Medulla oblongata (tissue), 1 donor: ENCODE measurements at regions not wholly inside any gene's neighbourhood (a gene's known extent, or its start where the extent isn't known, plus 50 kb on each side); places are given as distances from the start of the nearest gene placed in this dataset.

Source experiments
- DNase-seq: peaks from one replicate; pipeline ENCODE4 v3.0.0-alpha.2; 2015; ENCODE audit errors: extremely low spot score

- DNase-seq: no peak
These were observed 329.9 kb downstream of the FOXO1 start for GRCh38 chr13:40336228-40337221.

GRCh38 chr13:40337651-40338050 is 328.8 kb downstream of the FOXO1 start:
- no peak for DNase-seq

- no peak for DNase-seq
These were observed 328.2 kb downstream of the FOXO1 start for GRCh38 chr13:40338217-40338616.

DNA sequence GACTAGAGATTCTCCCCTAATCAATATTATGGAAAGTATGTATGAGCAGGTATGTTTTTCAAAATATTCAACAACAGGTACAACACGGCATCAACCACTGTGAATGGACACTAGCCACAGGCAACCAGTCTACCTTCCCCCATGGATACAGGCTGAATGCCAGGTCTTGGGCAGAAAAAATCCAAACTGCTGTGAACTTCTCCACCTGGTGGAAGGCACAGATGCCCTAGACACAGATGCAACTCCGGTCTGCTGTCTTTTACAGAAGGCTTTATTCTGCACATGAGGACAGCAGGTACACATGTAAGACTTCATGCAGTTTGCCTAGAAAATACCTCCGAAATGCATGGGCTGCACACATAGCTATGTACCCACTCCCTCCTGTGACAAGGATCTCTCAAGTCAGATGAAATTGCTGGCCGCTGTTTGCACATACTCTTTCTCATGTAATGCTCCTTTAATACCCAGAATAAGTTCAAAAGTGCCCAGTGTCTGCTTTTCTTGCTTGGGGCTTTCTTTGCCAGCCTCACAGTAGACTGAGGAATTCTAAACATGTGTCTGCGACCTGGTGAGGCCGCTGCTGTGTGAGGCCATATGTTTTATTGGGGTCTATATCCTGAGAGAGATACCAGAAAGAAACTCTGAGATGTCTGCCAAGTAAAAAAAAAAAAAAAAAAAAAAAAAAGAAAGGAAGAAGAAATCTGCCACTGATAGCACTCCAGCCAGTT is 325.9 kb downstream of the FOXO1 start:
- DNase-seq: no peak

- DNase-seq: no peak
These were observed 325.4 kb downstream of the FOXO1 start for GRCh38 chr13:40341096-40341471.

DNA sequence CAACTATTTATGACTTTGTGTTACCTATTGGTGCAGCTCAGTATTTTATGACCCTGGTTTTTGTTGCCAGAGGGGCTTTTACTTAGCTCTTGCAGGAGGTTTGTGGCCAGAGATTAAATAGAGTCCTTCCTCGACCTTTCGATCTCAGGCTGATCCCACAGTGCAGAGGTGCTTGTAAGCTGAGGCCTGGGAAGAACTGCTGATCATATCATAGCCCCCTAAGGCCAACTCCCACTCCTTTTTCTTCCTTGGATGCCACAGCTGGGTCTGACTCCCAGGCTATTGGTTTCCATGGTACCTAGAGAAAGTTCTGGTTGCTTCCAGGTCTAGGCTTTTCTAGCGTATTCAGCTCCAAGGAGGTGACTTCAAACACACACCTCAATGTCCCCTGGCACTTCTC is 324.9 kb downstream of the FOXO1 start:
- DNase-seq: no peak

- DNase-seq: no peak
These were observed 324.0 kb downstream of the FOXO1 start for GRCh38 chr13:40342461-40342860.

DNA sequence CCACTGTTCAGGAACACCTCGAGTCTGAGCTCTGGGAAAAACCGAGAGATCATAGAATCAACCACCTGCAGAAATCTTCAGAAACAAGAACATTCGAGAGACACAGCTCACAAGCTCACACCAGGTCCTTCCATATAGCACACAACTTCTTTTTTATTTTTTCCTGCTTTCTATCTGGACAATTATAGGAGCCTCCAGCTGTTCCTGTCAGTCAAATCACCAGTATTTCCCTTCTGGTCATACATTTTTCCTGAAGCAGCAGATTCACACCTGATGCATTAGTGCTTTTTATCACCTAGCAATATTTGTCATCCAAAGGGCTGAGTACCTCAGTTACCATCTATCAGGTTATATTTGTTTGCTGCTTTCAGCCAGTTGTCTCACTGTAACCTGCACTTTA is 323.5 kb downstream of the FOXO1 start:
- no peak for DNase-seq

DNA sequence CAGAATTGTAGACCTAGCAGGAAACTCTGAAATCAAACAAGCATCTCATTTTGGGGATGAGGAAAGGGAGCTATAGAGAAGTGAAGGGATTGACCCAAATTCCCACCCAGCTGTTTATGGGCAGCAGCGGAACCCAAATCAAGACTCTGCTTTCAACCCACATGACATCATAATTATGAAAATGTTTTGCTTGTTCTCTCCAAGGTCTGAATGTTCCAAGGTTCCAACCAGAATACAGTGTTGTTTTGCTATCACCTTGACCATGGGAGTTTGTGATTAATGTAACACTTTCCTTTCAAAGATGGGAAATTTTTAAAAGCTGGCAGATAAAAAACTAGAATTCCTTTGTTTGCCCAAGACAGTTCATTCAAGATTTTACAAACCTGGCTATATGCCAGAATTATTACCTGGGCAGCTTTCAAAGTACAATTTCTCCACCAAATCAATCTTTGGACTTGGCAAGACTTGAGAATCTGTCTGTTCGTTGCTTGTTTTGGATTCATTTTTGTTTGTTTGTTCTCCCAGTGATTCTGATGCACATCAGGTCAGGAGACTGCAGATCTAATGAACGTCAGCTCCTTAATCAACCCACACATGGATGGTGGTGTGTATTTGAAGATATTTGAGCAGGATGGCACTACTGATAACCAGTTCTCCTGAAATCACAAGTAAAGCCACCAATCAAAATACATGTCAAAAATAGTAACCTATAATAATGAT is 322.7 kb downstream of the FOXO1 start:
- no peak for DNase-seq

DNA sequence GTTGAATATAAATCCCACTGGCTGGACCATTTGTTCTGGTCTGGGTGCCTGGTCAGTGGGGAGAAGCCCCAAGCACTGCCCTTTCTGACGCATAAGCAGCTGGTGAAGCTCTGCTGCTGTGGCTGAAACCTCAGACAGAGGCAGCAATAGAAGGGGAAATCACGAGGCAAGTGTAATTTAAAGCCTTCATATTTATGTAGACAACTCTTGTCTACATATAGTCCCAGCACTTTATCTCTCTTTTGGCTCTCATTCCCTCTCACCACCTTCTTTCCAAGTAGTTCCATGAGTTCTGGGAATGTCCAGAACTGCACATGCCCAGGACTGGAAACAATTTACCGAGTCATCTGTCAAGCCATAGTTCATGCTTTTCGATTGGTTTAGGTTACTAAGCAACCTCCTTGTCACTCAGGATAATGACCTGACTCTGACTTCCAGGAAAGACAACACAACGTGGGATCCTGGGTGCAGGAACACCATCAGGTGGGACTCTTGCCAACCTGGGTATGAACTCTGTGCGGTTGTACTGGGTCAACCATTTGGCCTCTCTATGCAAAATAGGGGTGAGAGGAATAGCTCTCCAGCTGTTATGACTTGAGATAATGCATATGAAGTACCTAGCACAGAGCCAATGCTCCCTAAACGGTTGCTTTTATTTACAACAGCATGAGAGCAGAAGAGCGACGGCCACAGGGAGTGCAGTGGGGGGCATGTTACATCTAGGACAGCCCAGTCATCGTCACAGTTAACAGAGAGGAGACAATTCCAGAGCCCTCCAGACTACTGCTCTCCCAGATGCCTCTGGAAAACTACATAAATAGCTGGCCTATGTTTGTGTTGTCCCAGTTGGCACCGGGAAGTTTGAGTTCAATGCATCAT is 321.9 kb downstream of the FOXO1 start:
- no peak for DNase-seq

DNA sequence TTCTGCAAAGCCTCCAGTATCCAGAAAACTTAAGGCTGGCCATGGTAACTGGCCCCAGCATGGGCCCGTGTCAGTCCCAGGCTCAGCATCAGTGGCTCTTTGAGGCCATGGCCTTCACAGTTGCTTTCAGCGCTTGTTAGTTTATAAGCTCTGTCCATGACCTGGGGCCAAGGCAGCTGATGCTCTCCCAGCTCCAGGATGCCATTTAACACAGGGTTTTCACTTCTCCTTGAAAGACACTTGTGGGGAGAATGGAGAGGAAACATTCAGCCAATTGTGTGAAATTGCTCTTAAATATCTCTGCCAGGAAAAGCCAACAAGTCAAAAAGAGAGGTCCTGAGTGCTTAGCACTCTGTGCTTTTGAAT is 321.3 kb downstream of the FOXO1 start:
- peak; percentile 66 for DNase-seq

DNA sequence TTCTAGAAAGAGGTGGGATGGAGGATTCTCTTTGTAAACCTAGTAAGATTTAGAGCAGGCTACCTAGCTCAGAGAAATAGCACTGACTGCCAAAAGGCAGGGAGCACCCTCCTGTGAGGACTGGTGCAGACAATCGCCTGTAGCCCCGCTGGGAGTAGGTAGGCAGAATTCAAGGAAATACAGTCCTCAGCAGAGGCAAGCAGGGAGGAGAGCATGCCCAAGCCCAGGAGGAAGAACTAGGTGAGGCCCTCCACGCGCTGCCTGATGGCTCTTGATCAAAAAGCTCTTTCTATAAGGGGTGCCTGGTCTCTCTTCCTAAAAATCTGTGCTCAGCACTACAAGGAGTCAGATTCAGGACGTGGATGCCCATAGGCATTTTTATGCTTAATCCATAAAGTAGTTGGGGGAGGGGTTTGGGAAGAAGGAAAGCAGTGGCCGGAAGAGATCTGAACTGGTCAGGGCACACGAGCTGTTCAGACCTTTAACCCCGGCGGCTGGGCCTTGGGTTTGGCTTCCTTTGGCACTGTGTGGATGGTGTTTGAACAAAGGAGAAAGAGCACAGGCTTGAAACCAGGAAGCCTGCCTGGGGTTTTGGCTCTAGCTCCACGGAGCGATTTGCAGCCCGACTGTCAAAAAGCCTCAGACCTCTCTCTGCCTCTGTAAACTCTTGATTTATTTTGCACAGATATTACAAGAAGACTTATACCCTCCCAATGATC is 320.6 kb downstream of the FOXO1 start:
- DNase-seq: peak; percentile 37

DNA sequence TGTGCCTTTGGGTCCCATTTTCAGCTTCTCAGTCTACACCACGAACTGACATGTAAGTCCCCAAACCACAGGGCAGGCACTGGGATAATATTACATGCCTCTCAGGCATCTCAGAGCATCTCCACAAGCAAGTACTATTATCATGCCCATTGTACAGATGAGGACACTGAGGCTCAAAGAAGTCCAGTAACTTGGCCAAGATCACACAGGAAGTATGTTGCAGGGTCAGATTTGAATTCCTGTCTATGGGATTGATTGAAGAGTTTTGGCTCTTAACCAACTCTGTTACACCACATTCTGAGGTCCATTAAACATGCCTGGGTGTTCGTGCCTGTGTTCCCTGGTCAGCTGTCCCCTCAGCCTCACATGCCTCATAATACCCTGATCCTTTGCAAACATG is 319.8 kb downstream of the FOXO1 start:
- no peak for DNase-seq

- peak; percentile 14 for DNase-seq
These were observed 318.3 kb downstream of the FOXO1 start for GRCh38 chr13:40348096-40348679.

GRCh38 chr13:40350283-40350992 is 316.0 kb downstream of the FOXO1 start:
- DNase-seq: no peak

DNA sequence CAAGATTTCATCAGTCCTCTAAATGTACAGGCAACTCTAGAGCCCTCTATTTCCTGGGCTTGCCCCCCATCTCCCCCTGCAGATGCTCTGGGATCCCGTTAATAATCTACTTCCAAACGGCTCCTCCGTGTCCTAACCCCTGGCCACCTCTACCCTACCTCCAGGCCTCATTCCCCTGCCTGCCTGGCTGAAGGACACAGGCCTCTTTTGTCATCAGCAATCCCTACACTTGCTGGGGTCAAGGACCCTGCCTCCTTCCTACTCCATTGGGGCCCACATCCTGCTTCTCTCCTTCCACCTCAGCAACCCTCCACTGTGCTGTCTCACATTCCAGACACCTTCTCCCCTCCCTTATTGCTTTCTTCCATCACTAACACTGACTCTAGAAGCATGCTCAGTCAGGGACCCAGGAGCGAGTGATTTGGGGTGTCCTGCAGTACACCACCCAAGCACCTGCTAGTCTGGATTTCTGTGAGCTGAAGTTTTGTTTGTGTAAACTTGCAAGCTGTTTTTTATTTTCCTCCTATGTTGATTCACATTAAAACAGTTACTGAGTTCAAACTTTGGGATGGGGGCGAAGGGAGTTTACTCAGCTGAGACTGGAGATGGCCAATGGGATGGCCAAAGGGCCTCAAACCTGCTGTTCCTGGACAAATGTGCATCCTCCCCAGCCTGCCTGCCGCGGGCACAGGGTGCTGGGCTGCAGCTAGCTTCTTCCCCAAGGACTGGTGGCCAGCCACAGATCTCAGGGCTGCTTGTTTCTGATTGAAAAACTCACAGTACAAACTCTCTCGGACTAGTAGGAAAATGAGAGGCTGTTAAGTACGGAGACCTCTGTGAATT is 314.7 kb downstream of the FOXO1 start:
- no peak for DNase-seq

- DNase-seq: peak; percentile 69
These were observed 314.1 kb downstream of the FOXO1 start for GRCh38 chr13:40352380-40352778.

DNA sequence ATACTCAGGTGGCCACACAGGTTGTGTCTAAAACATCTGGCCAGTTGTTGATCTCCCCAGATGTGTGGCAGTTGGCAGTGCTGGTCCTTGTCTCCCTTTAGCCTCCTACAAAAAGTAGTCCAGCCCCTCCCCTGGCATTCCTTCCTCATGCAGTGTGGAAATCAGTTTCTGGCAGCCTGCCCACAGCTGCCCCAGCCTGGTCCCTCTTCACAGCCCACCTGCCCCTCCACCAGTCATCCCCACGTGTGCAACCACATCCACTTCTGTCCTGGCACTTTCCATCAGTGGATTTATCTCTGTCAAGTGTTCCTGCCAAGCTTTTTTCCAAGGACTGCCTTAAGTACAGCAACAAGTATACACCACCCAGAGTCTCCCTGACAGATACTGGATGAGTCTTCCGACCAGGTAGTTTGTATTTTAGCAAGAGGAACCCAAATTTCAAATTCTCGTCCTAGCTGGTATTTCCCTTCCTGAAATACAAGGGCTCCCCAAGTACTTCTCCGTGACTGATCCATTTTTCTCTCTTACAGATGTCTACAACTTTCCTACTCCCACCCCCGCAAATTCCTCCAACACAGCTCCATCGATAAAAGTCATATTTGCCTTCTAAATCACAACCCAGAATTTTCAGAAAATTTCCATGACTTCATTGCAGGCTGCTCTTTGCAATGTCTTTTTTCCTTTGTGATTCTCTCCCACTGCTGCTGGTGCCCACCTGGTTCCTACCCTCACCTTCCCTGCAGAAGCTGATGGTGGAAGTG is 313.5 kb downstream of the FOXO1 start:
- peak; percentile 17 for DNase-seq
